Small intestine (tissue), 7 donors: ENCODE measurements at regions not wholly inside any gene's neighbourhood (a gene's known extent, or its start where the extent isn't known, plus 50 kb on each side); places are given as distances from the start of the nearest gene placed in this dataset.

Experiments used
- DNase-seq, 2 donors: peaks; one replicate each; pipeline versions ENCODE4 v3.0.0 to v3.0.0-alpha.2; 2013
- FAIRE-seq: peaks from 2 replicates; lab custom pipeline; 2012; peaks lifted over from hg19 to GRCh38; lab: Jason Lieb, UNC
- H3K27ac ChIP-seq, 3 donors: one replicate each; pipeline ENCODE4 v1.5.1; 2013; ENCODE audit warnings: low read length in 2 of 3, mild to moderate bottlenecking in 2 of 3, control low read depth in 1 of 3, inconsistent platforms in 1 of 3, low read depth in 1 of 3, moderate library complexity in 1 of 3
- H3K27me3 ChIP-seq, 3 donors: one replicate each; pipeline ENCODE4 v1.6.1; 2013; ENCODE audit warnings: low read length in 3 of 3, inconsistent platforms in 1 of 3; ENCODE audit not compliant: control insufficient read depth in 3 of 3, insufficient read depth in 3 of 3
- H3K36me3 ChIP-seq, 3 donors: one replicate each; pipeline ENCODE4 v1.6.1; 2013; ENCODE audit warnings: low read length in 3 of 3, inconsistent platforms in 1 of 3, low read depth in 1 of 3, mild to moderate bottlenecking in 1 of 3, moderate library complexity in 1 of 3; ENCODE audit not compliant: control insufficient read depth in 3 of 3, insufficient read depth in 2 of 3
- H3K4me1 ChIP-seq, 3 donors: one replicate each; pipeline ENCODE4 v1.6.1; 2013; ENCODE audit warnings: low read length in 2 of 3, inconsistent platforms in 1 of 3, low read depth in 1 of 3, mild to moderate bottlenecking in 1 of 3, moderate library complexity in 1 of 3; ENCODE audit not compliant: control insufficient read depth in 3 of 3, insufficient read depth in 2 of 3
- H3K4me3 ChIP-seq, 3 donors: one replicate each; pipeline ENCODE4 v1.5.1; 2013; ENCODE audit warnings: low read length in 3 of 3, control low read depth in 1 of 3, inconsistent platforms in 1 of 3, low read depth in 1 of 3, mild to moderate bottlenecking in 1 of 3, moderate library complexity in 1 of 3
- H3K9me3 ChIP-seq, 2 donors: one replicate each; pipeline ENCODE4 v1.6.1; 2013; ENCODE audit warnings: low read depth in 1 of 2, low read length in 1 of 2; ENCODE audit not compliant: control insufficient read depth in 2 of 2, insufficient read depth in 1 of 2
- WGBS, 3 donors: extraction: QIAGEN DNeasy Blood & Tissue Kit; methylation state at CpG; one replicate each; pipeline ENCODE4 v1.1.7; 2013; 5-methylcytosine and 5-hydroxymethylcytosine counted together
- donor health status: healthy with polysubstance abuse.
- donor health status: control.
- donor health status: control.
- donor health status: Bipolar disorder and iron deficiency.
- donor health status: healthy.

- Histone ChIP-seq H3K27me3 (no peaks in the 10 kb centered on the region), H3K9me3 (peaks cover 0 to 12% of the 10 kb centered on the region in 2 donors), H3K4me3 (no peak overlapping the region), H3K4me1 (peaks cover 0 to 41% (median 0%) of the 10 kb centered on the region in 3 donors), H3K27ac (peak overlapping the region; percentile 73 to 95 (median 89)), H3K36me3 (peaks cover 0 to 5% (median 0%) of the 10 kb centered on the region in 3 donors)
- WGBS, 3 donors, result 8 to 44% (median 24%) methylated on average over 4 of the region's 4 CpGs
- DNase-seq, result peak; percentile 85 to 93
- no peak for FAIRE-seq
These were observed 172.0 kb downstream of the AASDH start for GRCh38 chr4:56215141-56215783.

- Histone ChIP-seq H3K27ac (no peak overlapping the region), H3K27me3 (no peaks in the 10 kb centered on the region), H3K4me1 (peaks cover 0 to 29% (median 0%) of the 10 kb centered on the region in 3 donors), H3K9me3 (peaks cover 0 to 12% of the 10 kb centered on the region in 2 donors), H3K36me3 (peaks cover 0 to 5% (median 0%) of the 10 kb centered on the region in 3 donors), H3K4me3 (no peak overlapping the region)
- WGBS, 3 donors, result 79 to 88% (median 83%) methylated on average over 3 of the region's 3 CpGs
- FAIRE-seq, result no peak
- no peak for DNase-seq
These were observed 173.7 kb downstream of the AASDH start for GRCh38 chr4:56213543-56213942.

- H3K9me3 ChIP-seq, result peaks cover 0 to 12% of the 10 kb centered on the region in 2 donors
- peak overlapping the region in 2 of 3 donors; percentile 28 to 79 for H3K27ac ChIP-seq
- FAIRE-seq (no peak), DNase-seq (peak in 1 of 2 donors; percentile 78)
- peaks cover 0 to 29% (median 0%) of the 10 kb centered on the region in 3 donors for H3K4me1 ChIP-seq
- peaks cover 0 to 5% (median 0%) of the 10 kb centered on the region in 3 donors for H3K36me3 ChIP-seq
- 19 to 72% (median 42%) methylated on average over 2 of the region's 2 CpGs for WGBS, 3 donors
- no peak overlapping the region for H3K4me3 ChIP-seq
- no peaks in the 10 kb centered on the region for H3K27me3 ChIP-seq
These were observed 174.5 kb downstream of the AASDH start for GRCh38 chr4:56212774-56213173.

GRCh38 chr4:56211202-56211601 lies 176.1 kb downstream of the AASDH start:
- DNase-seq (no peak), FAIRE-seq (no peak)
- Histone ChIP-seq H3K36me3 (peaks cover 0 to 5% (median 0%) of the 10 kb centered on the region in 3 donors), H3K4me1 (peaks cover 0 to 19% (median 0%) of the 10 kb centered on the region in 3 donors), H3K27ac (no peak overlapping the region), H3K27me3 (no peaks in the 10 kb centered on the region), H3K9me3 (peaks cover 0 to 12% of the 10 kb centered on the region in 2 donors), H3K4me3 (no peak overlapping the region)
- 85 to 94% (median 92%) methylated on average over 3 of the region's 3 CpGs for WGBS, 3 donors

- peaks cover 0 to 12% of the 10 kb centered on the region in 2 donors for H3K9me3 ChIP-seq
- no peak overlapping the region for H3K4me3 ChIP-seq
- H3K27ac ChIP-seq, result peak overlapping the region in 1 of 3 donors; percentile 4
- H3K4me1 ChIP-seq, result peaks cover 0 to 12% (median 0%) of the 10 kb centered on the region in 3 donors
- 61 to 73% (median 64%) methylated on average over 1 of the region's 1 CpG for WGBS, 3 donors
- DNase-seq, result no peak
- H3K36me3 ChIP-seq, result peaks cover 0 to 7% (median 0%) of the 10 kb centered on the region in 3 donors
- H3K27me3 ChIP-seq, result no peaks in the 10 kb centered on the region
- FAIRE-seq, result no peak
These were observed 176.9 kb downstream of the AASDH start for GRCh38 chr4:56210397-56210796.

GRCh38 chr4:56209767-56210166 lies 177.5 kb downstream of the AASDH start:
- no peaks in the 10 kb centered on the region for H3K27me3 ChIP-seq
- H3K4me3 ChIP-seq, result no peak overlapping the region
- H3K27ac ChIP-seq, result no peak overlapping the region
- H3K9me3 ChIP-seq, result peaks cover 0 to 12% of the 10 kb centered on the region in 2 donors
- peak in 1 of 2 donors; percentile 65 for DNase-seq
- H3K36me3 ChIP-seq, result peaks cover 0 to 7% (median 0%) of the 10 kb centered on the region in 3 donors
- peaks cover 0 to 9% (median 0%) of the 10 kb centered on the region in 3 donors for H3K4me1 ChIP-seq
- FAIRE-seq, result no peak
- 78 to 82% (median 79%) methylated on average over 3 of the region's 3 CpGs for WGBS, 3 donors

- H3K9me3 ChIP-seq, result peaks cover 0 to 12% of the 10 kb centered on the region in 2 donors
- no peak overlapping the region for H3K4me3 ChIP-seq
- DNase-seq (peak; percentile 45 to 59), FAIRE-seq (no peak)
- peaks cover 0 to 12% (median 0%) of the 10 kb centered on the region in 3 donors for H3K36me3 ChIP-seq
- H3K4me1 ChIP-seq, result peaks cover 0 to 7% (median 0%) of the 10 kb centered on the region in 3 donors
- no peaks in the 10 kb centered on the region for H3K27me3 ChIP-seq
- H3K27ac ChIP-seq, result peak overlapping the region in 1 of 3 donors; percentile 39
- WGBS, 3 donors, result 19 to 30% (median 23%) methylated on average over 1 of the region's 1 CpG
These were observed 179.2 kb downstream of the AASDH start for GRCh38 chr4:56208103-56208502.

- DNase-seq, result no peak
- Histone ChIP-seq H3K9me3 (peaks cover 0 to 3% of the 10 kb centered on the region in 2 donors), H3K36me3 (peaks cover 0 to 9% (median 0%) of the 10 kb centered on the region in 3 donors), H3K4me1 (peaks cover 0 to 7% (median 0%) of the 10 kb centered on the region in 3 donors), H3K27ac (no peak overlapping the region), H3K4me3 (no peak overlapping the region), H3K27me3 (no peaks in the 10 kb centered on the region)
- 48 to 73% (median 68%) methylated on average over 4 of the region's 4 CpGs for WGBS, 3 donors
- FAIRE-seq, result no peak
These were observed 181.0 kb downstream of the AASDH start for GRCh38 chr4:56206258-56206657.
